H1 (cell line): ENCODE measurements at regions not wholly inside any gene's neighbourhood (a gene's known extent, or its start where the extent isn't known, plus 50 kb on each side); places are given as distances from the start of the nearest gene placed in this dataset.

ENCODE experiments used
- CTCF ChIA-PET: fragments of 300-600 bp; sonication (Branson Sonifier 250); formaldehyde crosslinking; loops from one replicate; lab custom pipeline; 2021; ENCODE audit not compliant: partially characterized antibody; lab: Charles Lee
- POLR2A ChIA-PET: fragments of 300-600 bp; sonication (Branson Sonifier 250); formaldehyde crosslinking; loops from one replicate; lab custom pipeline; 2021; ENCODE audit warnings: inconsistent platforms; ENCODE audit not compliant: partially characterized antibody; lab: Charles Lee
- DNase-seq, 2 experiments: peaks; one replicate each; pipeline versions ENCODE4 v3.0.0 to v3.0.0-alpha.2; 2010 to 2022; ENCODE audit warnings: low spot score in 2 of 2, low read depth in 1 of 2, mixed read lengths in 1 of 2
- FAIRE-seq: peaks from 2 replicates; lab custom pipeline; 2011; peaks lifted over from hg19 to GRCh38; lab: Jason Lieb, UNC
- H2AFZ ChIP-seq: 2 replicates; pipeline ENCODE4 v1.8.1; 2012; ENCODE audit warnings: low read length, inconsistent platforms
- H2AK5ac ChIP-seq: 2 replicates; pipeline ENCODE4 v1.6.1; 2013; ENCODE audit warnings: low read depth, low read length
- H2BK120ac ChIP-seq: replicated peaks from 2 replicates; pipeline ENCODE3; 2013; ENCODE audit warnings: low read depth, low read length, inconsistent platforms
- H2BK12ac ChIP-seq: 2 replicates; pipeline ENCODE4 v1.6.1; 2013; ENCODE audit warnings: low read depth, low read length
- H2BK15ac ChIP-seq: 2 replicates; pipeline ENCODE4 v1.6.1; 2013; ENCODE audit warnings: low read length
- H2BK20ac ChIP-seq: 2 replicates; pipeline ENCODE4 v1.6.1; 2013; ENCODE audit warnings: low read length
- H2BK5ac ChIP-seq: 2 replicates; pipeline ENCODE4 v1.6.1; 2013; ENCODE audit warnings: low read depth, low read length
- H3K14ac ChIP-seq: 2 replicates; pipeline ENCODE4 v1.6.1; 2013; ENCODE audit warnings: inconsistent platforms; ENCODE audit not compliant: insufficient read length
- H3K18ac ChIP-seq: 2 replicates; pipeline ENCODE4 v1.6.1; 2013; ENCODE audit warnings: low read length; ENCODE audit errors: extremely low read depth
- H3K23ac ChIP-seq: 2 replicates; pipeline ENCODE4 v1.6.1; 2013; ENCODE audit warnings: inconsistent platforms; ENCODE audit not compliant: insufficient read length
- H3K23me2 ChIP-seq: 2 replicates; pipeline ENCODE4 v1.6.1; 2013; ENCODE audit warnings: low read depth, low read length
- H3K27ac ChIP-seq: 2 replicates; pipeline ENCODE4 v1.6.1; 2011; ENCODE audit warnings: low read depth, low read length, inconsistent platforms
- H3K27me3 ChIP-seq, 4 experiments: replicated peaks in 1 of 4; 1 replicate in 1 of 4; 2 replicates in 3 of 4; pipeline versions ENCODE4 v1.6.1 to v1.8.1; 2011 to 2013; ENCODE audit warnings: low read length in 3 of 4, mild to moderate bottlenecking in 3 of 4, inconsistent platforms in 2 of 4, mixed read lengths in 2 of 4, moderate library complexity in 1 of 4; ENCODE audit not compliant: control insufficient read depth in 3 of 4, insufficient read depth in 3 of 4; ENCODE audit errors: extremely low read depth in 1 of 4
- H3K36me3 ChIP-seq, 4 experiments: 2 replicates each; pipeline versions ENCODE4 v1.6.1 to v1.8.1; 2011 to 2013; ENCODE audit warnings: mild to moderate bottlenecking in 4 of 4, low read length in 3 of 4, moderate library complexity in 2 of 4, control low read depth in 1 of 4, inconsistent platforms in 1 of 4; ENCODE audit not compliant: insufficient read depth in 4 of 4, control insufficient read depth in 2 of 4
- H3K4ac ChIP-seq: replicated peaks from 2 replicates; pipeline ENCODE3; 2013; ENCODE audit warnings: low read length, low read depth, mixed read lengths, inconsistent platforms; ENCODE audit not compliant: insufficient read length
- H3K4me1 ChIP-seq, 4 experiments: replicated peaks in 1 of 4; 1 replicate in 1 of 4; 2 replicates in 3 of 4; pipeline versions ENCODE4 v1.6.1 to v1.8.1; 2011 to 2013; ENCODE audit warnings: low read length in 3 of 4, inconsistent platforms in 2 of 4, mixed read lengths in 1 of 4; ENCODE audit not compliant: insufficient read depth in 4 of 4, control insufficient read depth in 3 of 4
- H3K4me2 ChIP-seq, 2 experiments: 2 replicates each; pipeline versions ENCODE4 v1.6.1 to v1.8.1; 2011 to 2013; ENCODE audit warnings: low read depth in 2 of 2, low read length in 2 of 2, control low read depth in 1 of 2, inconsistent platforms in 1 of 2, mild to moderate bottlenecking in 1 of 2; ENCODE audit not compliant: insufficient read depth in 1 of 2
- H3K4me3 ChIP-seq, 4 experiments: fragments of 200-600, 300-600 bp in 1 of 4; sonication (generic), shearing (Covaris generic), sonication (Bioruptor Twin) in 1 of 4; 2 replicates each; pipeline versions ENCODE4 v1.5.1 to v1.8.1; 2011 to 2016; ENCODE audit warnings: low read length in 4 of 4, low read depth in 3 of 4, control low read depth in 2 of 4, inconsistent platforms in 2 of 4, mild to moderate bottlenecking in 2 of 4, mixed read lengths in 1 of 4, moderate library complexity in 1 of 4; ENCODE audit not compliant: insufficient read depth in 2 of 4; ENCODE audit errors: extremely low read depth in 1 of 4
- H3K56ac ChIP-seq: replicated peaks from 2 replicates; pipeline ENCODE3; 2013; ENCODE audit warnings: low read depth, mild to moderate bottlenecking, mixed read lengths, low read length, inconsistent platforms; ENCODE audit not compliant: insufficient read length
- H3K79me1 ChIP-seq: 2 replicates; pipeline ENCODE4 v1.6.1; 2013; ENCODE audit warnings: low read depth, low read length, control low read depth
- H3K79me2 ChIP-seq, 2 experiments: 2 replicates each; pipeline versions ENCODE4 v1.6.1 to v1.8.1; 2012 to 2013; ENCODE audit warnings: low read length in 2 of 2, mild to moderate bottlenecking in 2 of 2, inconsistent platforms in 1 of 2; ENCODE audit not compliant: insufficient read depth in 2 of 2, control insufficient read depth in 1 of 2
- H3K9ac ChIP-seq, 4 experiments: replicated peaks in 1 of 4; 1 replicate in 1 of 4; 2 replicates in 3 of 4; pipeline versions ENCODE4 v1.6.1 to v1.8.1; 2011 to 2013; ENCODE audit warnings: low read depth in 3 of 4, low read length in 3 of 4, control low read depth in 2 of 4, mild to moderate bottlenecking in 2 of 4, moderate library complexity in 2 of 4, inconsistent platforms in 1 of 4; ENCODE audit errors: extremely low read depth in 1 of 4
- H3K9me3 ChIP-seq, 2 experiments: 2 replicates each; pipeline versions ENCODE4 v1.6.1 to v1.8.1; 2012 to 2013; ENCODE audit warnings: mild to moderate bottlenecking in 2 of 2, moderate library complexity in 2 of 2, control low read depth in 1 of 2, inconsistent platforms in 1 of 2, low read depth in 1 of 2, low read length in 1 of 2, mixed read lengths in 1 of 2; ENCODE audit not compliant: insufficient read depth in 2 of 2
- H4K20me1 ChIP-seq, 2 experiments: replicated peaks in 1 of 2; 2 replicates each; pipeline versions ENCODE3 to v1.8.1; 2011 to 2013; ENCODE audit warnings: inconsistent platforms in 2 of 2, low read length in 2 of 2, mild to moderate bottlenecking in 1 of 2; ENCODE audit not compliant: insufficient read depth in 2 of 2, control insufficient read depth in 1 of 2
- H4K5ac ChIP-seq: 2 replicates; pipeline ENCODE4 v1.6.1; 2013; ENCODE audit warnings: low read length, low read depth, mixed read lengths, inconsistent platforms; ENCODE audit not compliant: insufficient read length
- H4K8ac ChIP-seq: 2 replicates; pipeline ENCODE4 v1.8.0; 2013; ENCODE audit warnings: mild to moderate bottlenecking, moderate library complexity, low read length, inconsistent platforms; ENCODE audit not compliant: insufficient read depth; ENCODE audit errors: extremely low read depth
- H4K91ac ChIP-seq: replicated peaks from 2 replicates; pipeline ENCODE3; 2013; ENCODE audit warnings: low read length, mixed read lengths, inconsistent platforms; ENCODE audit not compliant: insufficient read length
- CEBPB ChIP-seq: IDR thresholded peaks from 2 replicates; pipeline ENCODE4 v1.6.1; 2012; ENCODE audit warnings: low read depth, low read length
- CTBP2 ChIP-seq: IDR thresholded peaks from 2 replicates; pipeline ENCODE4 v1.7.0; 2011; ENCODE audit warnings: borderline replicate concordance, mild to moderate bottlenecking, moderate library complexity, mixed read lengths, low read length; ENCODE audit not compliant: insufficient read depth, insufficient read length
- GTF2F1 ChIP-seq: IDR thresholded peaks from 2 replicates; pipeline ENCODE4 v1.6.1; 2012; ENCODE audit warnings: low read depth, low read length, improper control_type of control experiment, borderline replicate concordance
- KDM4A ChIP-seq: IDR thresholded peaks from one replicate; pipeline ENCODE4 v1.7.1; 2012; ENCODE audit warnings: low read depth, mild to moderate bottlenecking, moderate library complexity, low read length, inconsistent platforms; ENCODE audit not compliant: severe bottlenecking
- NRF1 ChIP-seq: IDR thresholded peaks from 2 replicates; pipeline ENCODE4 v1.6.1; 2011; ENCODE audit warnings: mild to moderate bottlenecking, low read depth, low read length, improper control_type of control experiment
- RXRA ChIP-seq: IDR thresholded peaks from 2 replicates; pipeline ENCODE4 v1.6.1; 2011; ENCODE audit warnings: low read depth, mild to moderate bottlenecking, low read length, moderate library complexity; ENCODE audit not compliant: insufficient read depth
- SAP30 ChIP-seq: fragments of 300-600 bp; sonication (generic); IDR thresholded peaks from 2 replicates; pipeline ENCODE4 v1.7.1; 2012; ENCODE audit warnings: low read length, moderate library complexity, mild to moderate bottlenecking, inconsistent platforms; ENCODE audit not compliant: insufficient read depth, insufficient replicate concordance
- SIX5 ChIP-seq: IDR thresholded peaks from 2 replicates; pipeline ENCODE4 v1.6.1; 2011; ENCODE audit warnings: mild to moderate bottlenecking, low read depth, low read length
- TBP ChIP-seq: IDR thresholded peaks from 2 replicates; pipeline ENCODE4 v1.6.1; 2011; ENCODE audit warnings: low read depth, low read length, improper control_type of control experiment
- TEAD4 ChIP-seq: IDR thresholded peaks from 2 replicates; pipeline ENCODE4 v1.6.1; 2012; ENCODE audit warnings: low read depth, low read length, inconsistent platforms, mixed read lengths
- WGBS, 2 experiments: shearing (Covaris generic) in 1 of 2; methylation state at CpG; one replicate each; pipeline versions ENCODE4 v1.1.6 to v1.1.7; 2013 to 2015; ENCODE audit warnings: low lambda C conversion rate in 2 of 2, mixed read lengths in 2 of 2, inconsistent platforms in 1 of 2, low coverage in 1 of 2, missing lambda C conversion rate in 1 of 2; ENCODE audit not compliant: insufficient replicate concordance in 2 of 2, insufficient coverage in 1 of 2, insufficient read length in 1 of 2; ENCODE audit errors: extremely low coverage in 1 of 2, missing lambda C conversion rate in 1 of 2; 5-methylcytosine and 5-hydroxymethylcytosine counted together

DNA sequence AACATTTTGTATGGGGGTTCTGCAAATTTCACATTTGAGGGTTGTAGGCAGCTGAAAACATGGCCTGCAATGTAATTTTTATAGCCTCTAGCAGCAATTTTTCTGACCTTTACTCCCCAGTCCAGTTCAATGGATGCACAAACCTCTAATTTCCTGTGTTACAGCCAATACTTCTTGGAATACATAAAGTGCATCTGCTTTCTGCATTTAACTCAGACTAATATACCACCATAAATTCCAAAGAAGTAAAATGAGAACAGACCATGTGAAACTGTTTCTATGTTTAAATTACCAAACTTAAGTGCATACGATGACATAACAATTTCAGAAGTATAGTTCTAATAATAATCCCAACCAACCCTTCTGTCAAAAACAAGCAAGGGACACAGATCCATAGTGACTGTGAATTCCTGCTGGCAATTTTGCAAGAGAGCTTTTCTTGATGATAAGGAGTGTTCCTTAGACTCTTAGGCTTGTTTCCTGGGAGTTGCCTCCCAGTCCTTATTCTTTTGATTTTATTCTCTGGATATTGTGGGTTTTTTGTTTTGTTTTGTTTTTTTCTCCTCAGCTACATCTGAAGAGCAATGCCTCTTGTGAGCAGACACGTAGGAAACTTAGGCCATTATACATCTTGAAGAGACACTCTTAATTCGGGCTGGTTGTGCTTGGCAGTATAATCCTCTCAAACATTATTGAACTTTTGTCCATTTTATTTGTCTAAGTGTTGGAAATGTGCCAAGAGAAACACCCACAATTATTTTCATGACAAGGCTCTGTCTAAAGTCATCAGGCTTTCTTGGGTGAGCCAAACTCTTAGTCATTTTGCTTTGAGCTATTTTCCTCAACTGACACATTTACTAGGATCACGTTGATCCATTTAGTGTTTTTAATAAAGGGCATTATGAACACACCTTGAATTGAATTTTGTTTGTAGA, 51.3 kb upstream of the RERGL start:
- Histone ChIP-seq H3K14ac (no peak overlapping the region), H3K27me3 (no peaks in the 10 kb centered on the region), H4K8ac (no peak overlapping the region), H2BK120ac (no peak overlapping the region), H3K4me3 (no peak overlapping the region), H3K23ac (no peak overlapping the region), H3K18ac (no peak overlapping the region), H3K4me2 (no peak overlapping the region), H3K4me1 (no peaks in the 10 kb centered on the region), H3K9ac (no peak overlapping the region), H3K79me2 (no peaks in the 10 kb centered on the region), H2BK15ac (no peak overlapping the region), H3K79me1 (no peaks in the 10 kb centered on the region), H2BK12ac (no peak overlapping the region), H4K5ac (no peak overlapping the region), H3K23me2 (no peaks in the 10 kb centered on the region), H2AK5ac (no peak overlapping the region), H2AFZ (0 out of 2 replicates have a peak overlapping the region, but pooled peaks have one; percentile 20), H3K56ac (no peak overlapping the region), H3K36me3 (no peaks in the 10 kb centered on the region), H3K9me3 (no peaks in the 10 kb centered on the region), H4K20me1 (no peaks in the 10 kb centered on the region), H2BK20ac (no peak overlapping the region), H4K91ac (no peak overlapping the region), H3K27ac (no peak overlapping the region), H3K4ac (no peak overlapping the region), H2BK5ac (no peak overlapping the region)
- 93% methylated on average over 4 of the region's 4 CpGs; no CpG with 5 or more reads in 1 of the 2 experiments for WGBS, 2 experiments
- POLR2A ChIA-PET: no interaction called here
- FAIRE-seq: peak; percentile 13
- no peak for TF ChIP-seq SAP30
- no peak for TF ChIP-seq NRF1
- no peak for TF ChIP-seq TEAD4
- TF ChIP-seq SIX5: no peak
- no peak for TF ChIP-seq TBP
- TF ChIP-seq KDM4A: no peak
- no peak for TF ChIP-seq RXRA
- no peak for TF ChIP-seq GTF2F1
- no peak for TF ChIP-seq CTBP2
- no peak for TF ChIP-seq CEBPB
- DNase-seq: no peak
- CTCF ChIA-PET: interaction anchor here (1.2 to 4.5 kb wide), 6 partner anchors 77 to 149 kb away, joined by 3 to 35 read pairs (median 6); no protein-coding TSS in a partner anchor
